GM12878 (cell line): ENCODE measurements at regions not wholly inside any gene's neighbourhood (a gene's known extent, or its start where the extent isn't known, plus 50 kb on each side); places are given as distances from the start of the nearest gene placed in this dataset.

Source experiments
- ATAC-seq: fragments of 200-7000 bp; cut with Tn5 transposase; 3 replicates; pipeline ENCODE4 v1.9.1; 2020; ENCODE audit warnings: mild to moderate bottlenecking, moderate library complexity
- BruUV-seq: library from RNA; stranded (reverse); fragments of 400-500 nt; replicated peaks from 2 replicates; lab custom pipeline; 2021; lab: Mats Ljungman, UMichigan
- CTCF ChIA-PET: fragments of 300-600 bp; sonication (Branson Sonifier 250); formaldehyde crosslinking; extraction: SDS; loops from one replicate; lab custom pipeline; 2021; ENCODE audit warnings: inconsistent platforms; lab: Yijun Ruan, JAX
- POLR2A ChIA-PET: fragments of 350-600 bp; formaldehyde crosslinking; extraction: SDS; loops from one replicate; lab custom pipeline; 2021; ENCODE audit warnings: inconsistent platforms; lab: Charles Lee
- RAD21 ChIA-PET: fragments of 300-600 bp; sonication (Branson Sonifier 250); formaldehyde crosslinking; loops from one replicate; lab custom pipeline; 2023; ENCODE audit warnings: antibody characterized with exemption; ENCODE audit not compliant: unreplicated experiment; lab: Charles Lee
- SMC1A ChIA-PET: fragments of 300-600 bp; sonication (Branson Sonifier 250); formaldehyde crosslinking; loops from one replicate; lab custom pipeline; 2023; ENCODE audit not compliant: unreplicated experiment, uncharacterized antibody; lab: Charles Lee
- DNase-seq: peaks from one replicate; pipeline ENCODE4 v3.0.0-alpha.2; 2011; ENCODE audit warnings: low read depth, low spot score
- FAIRE-seq: peaks from 3 replicates; lab custom pipeline; 2011; peaks lifted over from hg19 to GRCh38; lab: Jason Lieb, UNC
- H2AFZ ChIP-seq: 2 replicates; pipeline ENCODE4 v1.6.0; 2011; ENCODE audit warnings: low read depth, low read length, control low read depth; ENCODE audit not compliant: control insufficient read depth
- H3K27ac ChIP-seq: 2 replicates; pipeline ENCODE4 v1.5.1; 2011; ENCODE audit warnings: control low read depth; ENCODE audit not compliant: control insufficient read depth, insufficient read depth
- H3K27me3 ChIP-seq, 2 experiments: replicated peaks in 1 of 2; 2 replicates each; pipeline versions ENCODE4 v1.6.0 to v1.6.1; 2011; ENCODE audit warnings: low read length in 1 of 2; ENCODE audit not compliant: control insufficient read depth in 2 of 2, insufficient read depth in 2 of 2
- H3K36me3 ChIP-seq, 2 experiments: 2 replicates each; pipeline ENCODE4 v1.5.1; 2011; ENCODE audit warnings: low read length in 1 of 2; ENCODE audit not compliant: control insufficient read depth in 2 of 2, insufficient read depth in 2 of 2
- H3K4me1 ChIP-seq: 2 replicates; pipeline ENCODE4 v1.6.1; 2011; ENCODE audit warnings: mild to moderate bottlenecking, low read length, moderate library complexity, mixed read lengths; ENCODE audit not compliant: control insufficient read depth, insufficient read depth
- H3K4me2 ChIP-seq: 2 replicates; pipeline ENCODE4 v1.6.0; 2011; ENCODE audit warnings: control low read depth; ENCODE audit not compliant: control insufficient read depth, insufficient read depth
- H3K4me3 ChIP-seq: fragments of 200-600 bp; sonication (generic); 2 replicates; pipeline ENCODE4 v1.5.1; 2016
- H3K79me2 ChIP-seq: 2 replicates; pipeline ENCODE4 v1.6.0; 2011; ENCODE audit warnings: low read length; ENCODE audit not compliant: control insufficient read depth, insufficient read depth
- H3K9ac ChIP-seq: 2 replicates; pipeline ENCODE4 v1.8.0; 2011; ENCODE audit warnings: low read length, control low read depth, mixed read lengths; ENCODE audit not compliant: control insufficient read depth, insufficient read depth
- H3K9me3 ChIP-seq: replicated peaks from 3 replicates; pipeline ENCODE4 v1.5.1; 2011; ENCODE audit warnings: mild to moderate bottlenecking, low read length; ENCODE audit not compliant: control insufficient read depth, insufficient read depth
- H4K20me1 ChIP-seq: 2 replicates; pipeline ENCODE4 v1.6.0; 2011; ENCODE audit not compliant: control insufficient read depth, insufficient read depth
- BACH1 ChIP-seq: fragments of 450-650 bp; IDR thresholded peaks from 2 replicates; pipeline ENCODE4 v1.6.1; 2017; ENCODE audit warnings: mild to moderate bottlenecking, borderline replicate concordance
- EGR1 ChIP-seq, 2 experiments: IDR thresholded peaks; 1 replicate in 1 of 2; 2 replicates in 1 of 2; pipeline ENCODE4 v1.6.1; 2011 to 2012; ENCODE audit warnings: low read depth in 2 of 2, low read length in 2 of 2, borderline replicate concordance in 1 of 2, mild to moderate bottlenecking in 1 of 2, moderate library complexity in 1 of 2
- MEF2B ChIP-seq: fragments of 450-650 bp; IDR thresholded peaks from 2 replicates; pipeline ENCODE4 v1.6.1; 2018; ENCODE audit warnings: mild to moderate bottlenecking, moderate library complexity; ENCODE audit not compliant: partially characterized antibody, poor library complexity, severe bottlenecking
- MYC ChIP-seq: IDR thresholded peaks from 2 replicates; pipeline ENCODE4 v1.6.1; 2011; ENCODE audit warnings: mild to moderate bottlenecking, low read length, moderate library complexity, inconsistent platforms; ENCODE audit not compliant: insufficient read depth, insufficient replicate concordance, insufficient read length, severe bottlenecking
- NR2C1 ChIP-seq: fragments of 450-650 bp; IDR thresholded peaks from 2 replicates; pipeline ENCODE4 v1.6.1; 2017; ENCODE audit warnings: antibody characterized with exemption, mild to moderate bottlenecking, moderate library complexity
- RUNX3 ChIP-seq: IDR thresholded peaks from 2 replicates; pipeline ENCODE4 v1.6.1; 2012; ENCODE audit warnings: low read length, inconsistent platforms
- SMC3 ChIP-seq: IDR thresholded peaks from 2 replicates; pipeline ENCODE4 v1.6.1; 2011; ENCODE audit warnings: low read length, improper control_type of control experiment, borderline replicate concordance
- TARDBP ChIP-seq: IDR thresholded peaks from 2 replicates; pipeline ENCODE4 v1.6.1; 2016; ENCODE audit warnings: borderline replicate concordance
- TCF3 ChIP-seq: IDR thresholded peaks from 2 replicates; pipeline ENCODE4 v1.6.1; 2012; ENCODE audit warnings: low read depth, mild to moderate bottlenecking, low read length, borderline replicate concordance; ENCODE audit not compliant: insufficient read depth
- WGBS: methylation state at CpG from one replicate; pipeline ENCODE4 v1.1.6; 2016; ENCODE audit warnings: low lambda C conversion rate; ENCODE audit not compliant: insufficient replicate concordance, insufficient coverage; ENCODE audit errors: missing lambda C conversion rate; 5-methylcytosine and 5-hydroxymethylcytosine counted together
- in situ Hi-C: fragments of 300-500 bp; cut with MboI; formaldehyde crosslinking; loops from 9 replicates; pipeline ENCODE4 v1.14.3; 2018; ENCODE audit warnings: mixed read lengths
- intact Hi-C: fragments of 100-400 bp; cut with micrococcal nuclease; formaldehyde crosslinking; loops from one replicate; pipeline ENCODE4 v1.14.2; 2022; ENCODE audit not compliant: unreplicated experiment
- TF ChIP-seq, protein P1 (sequence below): IDR thresholded peaks from 2 replicates; pipeline ENCODE4 v1.6.1; 2011; ENCODE audit warnings: borderline replicate concordance, low read depth, mild to moderate bottlenecking, moderate library complexity, low read length; ENCODE audit not compliant: insufficient read depth, poor library complexity, severe bottlenecking

DNA sequence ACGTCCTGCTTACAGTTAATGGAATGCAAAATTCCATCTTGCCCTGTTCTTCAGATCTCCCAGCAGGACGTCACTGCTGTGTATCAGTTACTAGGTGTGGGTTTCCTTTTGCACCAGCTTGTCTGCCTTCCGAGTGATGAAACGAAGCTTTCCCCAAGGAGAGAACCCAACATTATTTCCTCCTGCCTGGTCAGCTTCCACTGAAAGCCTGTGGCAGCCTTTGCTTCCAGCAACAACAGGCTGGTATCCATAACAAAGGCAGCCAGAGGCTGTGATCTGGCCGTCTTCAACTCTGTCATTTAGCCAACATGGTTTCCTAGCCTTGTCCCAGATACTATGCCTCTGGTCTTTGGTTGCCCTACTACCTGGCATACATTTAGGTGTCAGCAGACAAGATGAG lies 78.9 kb upstream of the HEY2 start:
- Histone ChIP-seq H3K9me3 (no peaks in the 10 kb centered on the region), H3K36me3 (no peaks in the 10 kb centered on the region), H3K79me2 (no peaks in the 10 kb centered on the region), H2AFZ (no peak overlapping the region), H3K4me2 (no peak overlapping the region), H3K9ac (no peak overlapping the region), H3K4me1 (no peaks in the 10 kb centered on the region), H4K20me1 (no peaks in the 10 kb centered on the region), H3K4me3 (no peak overlapping the region), H3K27ac (no peak overlapping the region), H3K27me3 (no peaks in the 10 kb centered on the region; a peak in 2 of 4 replicates)
- RAD21 ChIA-PET: no interaction called here
- SMC1A ChIA-PET: interaction anchor here (1.1 kb wide), 1 partner anchor 11 kb away, joined by 3 read pairs; no protein-coding TSS in a partner anchor
- intact Hi-C loops: no loop called here
- no TSS peak for BruUV-seq
- CTCF ChIA-PET: no interaction called here
- POLR2A ChIA-PET: no interaction called here
- TF ChIP-seq NR2C1 (no peak), BACH1 (no peak), EGR1 (IDR thresholded peaks at IDR 0.05; ENCODE audit: borderline replicate concordance in 1 of 2, low read depth in 2 of 2, low read length in 2 of 2) (no peak), RUNX3 (no peak), MYC (no peak), TARDBP (no peak), MEF2B (no peak), SMC3 (no peak), TCF3 (no peak)
- TF ChIP-seq, protein P1, sequence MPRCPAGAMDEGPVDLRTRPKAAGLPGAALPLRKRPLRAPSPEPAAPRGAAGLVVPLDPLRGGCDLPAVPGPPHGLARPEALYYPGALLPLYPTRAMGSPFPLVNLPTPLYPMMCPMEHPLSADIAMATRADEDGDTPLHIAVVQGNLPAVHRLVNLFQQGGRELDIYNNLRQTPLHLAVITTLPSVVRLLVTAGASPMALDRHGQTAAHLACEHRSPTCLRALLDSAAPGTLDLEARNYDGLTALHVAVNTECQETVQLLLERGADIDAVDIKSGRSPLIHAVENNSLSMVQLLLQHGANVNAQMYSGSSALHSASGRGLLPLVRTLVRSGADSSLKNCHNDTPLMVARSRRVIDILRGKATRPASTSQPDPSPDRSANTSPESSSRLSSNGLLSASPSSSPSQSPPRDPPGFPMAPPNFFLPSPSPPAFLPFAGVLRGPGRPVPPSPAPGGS: no peak
- FAIRE-seq (no peak), ATAC-seq (no peak), DNase-seq (no peak)
- in situ Hi-C loops: no loop called here
- WGBS: 6% methylated on average over 5 of the region's 5 CpGs
